ENCODE measurements at regions not wholly inside any gene's neighbourhood (a gene's known extent, or its start where the extent isn't known, plus 50 kb on each side); places are given as distances from the start of the nearest gene placed in this dataset.
"Not testable (repeated sequence)": the region's sequence is repeated elsewhere in the genome, so short reads cannot be mapped to it uniquely, and the experiment has no call there.

GRCh38 chr21:15274701-15275485 lies 210.1 kb upstream of the NRIP1 start:
- DNase-seq (ENCODE audit: extremely low read depth in 1 of 2, low read depth in 1 of 2) = no peak

GRCh38 chr21:15275615-15276235 lies 210.9 kb upstream of the NRIP1 start:
- DNase-seq (ENCODE audit: extremely low read depth in 1 of 2, low read depth in 1 of 2) = no peak

GRCh38 chr21:15276243-15276642 lies 211.4 kb upstream of the NRIP1 start:
- DNase-seq (ENCODE audit: extremely low read depth in 1 of 2, low read depth in 1 of 2) = no peak

GRCh38 chr21:15277466-15277865 lies 212.7 kb upstream of the NRIP1 start:
- DNase-seq (ENCODE audit: extremely low read depth in 1 of 2, low read depth in 1 of 2) = no peak

- DNase-seq (ENCODE audit: extremely low read depth in 1 of 2, low read depth in 1 of 2) = no peak
Measured at GRCh38 chr21:15278279-15278678, 213.5 kb upstream of the NRIP1 start.

GRCh38 chr21:15278851-15279250 lies 214.1 kb upstream of the NRIP1 start:
- DNase-seq (ENCODE audit: extremely low read depth in 1 of 2, low read depth in 1 of 2) = no peak

- no peak for DNase-seq (ENCODE audit: extremely low read depth in 1 of 2, low read depth in 1 of 2)
Measured at GRCh38 chr21:15279482-15279881, 214.7 kb upstream of the NRIP1 start.

GRCh38 chr21:15281714-15282113 lies 216.9 kb upstream of the NRIP1 start:
- no peak for DNase-seq (ENCODE audit: extremely low read depth in 1 of 2, low read depth in 1 of 2)

GRCh38 chr21:15282665-15283064 lies 217.9 kb upstream of the NRIP1 start:
- DNase-seq (ENCODE audit: extremely low read depth in 1 of 2, low read depth in 1 of 2) = no peak

- DNase-seq (ENCODE audit: extremely low read depth in 1 of 2, low read depth in 1 of 2) = no peak
Measured at GRCh38 chr21:15283138-15283537, 218.3 kb upstream of the NRIP1 start.

- DNase-seq (ENCODE audit: extremely low read depth in 1 of 2, low read depth in 1 of 2) = no peak
Measured at GRCh38 chr21:15283789-15284188, 219.0 kb upstream of the NRIP1 start.

- no peak for DNase-seq (ENCODE audit: extremely low read depth in 1 of 2, low read depth in 1 of 2)
Measured at GRCh38 chr21:15285556-15285955, 220.8 kb upstream of the NRIP1 start.

- no peak for DNase-seq (ENCODE audit: extremely low read depth in 1 of 2, low read depth in 1 of 2)
Measured at GRCh38 chr21:15289246-15289645, 224.4 kb upstream of the NRIP1 start.

GRCh38 chr21:15289896-15290841 lies 225.4 kb upstream of the NRIP1 start:
- no peak for DNase-seq (ENCODE audit: extremely low read depth in 1 of 2, low read depth in 1 of 2)

- DNase-seq (ENCODE audit: extremely low read depth in 1 of 2, low read depth in 1 of 2) = no peak
Measured at GRCh38 chr21:15291621-15292266, 226.9 kb upstream of the NRIP1 start.

- no peak for DNase-seq (ENCODE audit: extremely low read depth in 1 of 2, low read depth in 1 of 2)
Measured at GRCh38 chr21:15293240-15293639, 228.4 kb upstream of the NRIP1 start.

- DNase-seq (ENCODE audit: extremely low read depth in 1 of 2, low read depth in 1 of 2) = no peak
Measured at GRCh38 chr21:15295875-15296274, 231.1 kb upstream of the NRIP1 start.

GRCh38 chr21:15297824-15298223 lies 233.0 kb upstream of the NRIP1 start:
- DNase-seq (ENCODE audit: extremely low read depth in 1 of 2, low read depth in 1 of 2) = no peak

- DNase-seq (ENCODE audit: extremely low read depth in 1 of 2, low read depth in 1 of 2) = no peak
Measured at GRCh38 chr21:15298306-15298705, 233.5 kb upstream of the NRIP1 start.

- DNase-seq (ENCODE audit: extremely low read depth in 1 of 2, low read depth in 1 of 2) = not testable (repeated sequence)
Measured at GRCh38 chr21:15298755-15299154, 234.0 kb upstream of the NRIP1 start.

GRCh38 chr21:15300131-15300530 lies 235.3 kb upstream of the NRIP1 start:
- no peak for DNase-seq (ENCODE audit: extremely low read depth in 1 of 2, low read depth in 1 of 2)

Measured in stimulated activated CD8-positive, alpha-beta memory T cell treated with anti-CD3 and anti-CD28 coated beads, Interleukin-7, amount 100 ng/mL, for 48 hours (primary cell).